GM12878 (cell line): ENCODE measurements at regions not wholly inside any gene's neighbourhood (a gene's known extent, or its start where the extent isn't known, plus 50 kb on each side); places are given as distances from the start of the nearest gene placed in this dataset.

ENCODE experiments used
- BACH1 ChIP-seq: fragments of 450-650 bp; IDR thresholded peaks from 2 replicates; pipeline ENCODE4 v1.6.1; 2017; ENCODE audit warnings: mild to moderate bottlenecking, borderline replicate concordance
- CEBPB ChIP-seq, 2 experiments: fragments of 150-350 bp in 1 of 2; IDR thresholded peaks; 2 replicates each; pipeline ENCODE4 v1.6.1; 2012 to 2014; ENCODE audit warnings: low read depth in 2 of 2, low read length in 2 of 2, borderline replicate concordance in 1 of 2, inconsistent platforms in 1 of 2
- GABPA ChIP-seq: IDR thresholded peaks from 2 replicates; pipeline ENCODE4 v1.6.1; 2014; ENCODE audit warnings: antibody characterized with exemption, low read depth, mild to moderate bottlenecking, inconsistent platforms
- MYC ChIP-seq: IDR thresholded peaks from 2 replicates; pipeline ENCODE4 v1.6.1; 2011; ENCODE audit warnings: mild to moderate bottlenecking, low read length, moderate library complexity, inconsistent platforms; ENCODE audit not compliant: insufficient read depth, insufficient replicate concordance, insufficient read length, severe bottlenecking
- TF ChIP-seq, protein P1 (sequence below), 3 experiments: IDR thresholded peaks in 2 of 3; conservative IDR thresholded peaks in 1 of 3; 2 replicates each; pipeline ENCODE4 v1.5.1; 2011; ENCODE audit warnings: low read depth in 3 of 3, low read length in 3 of 3, mild to moderate bottlenecking in 3 of 3, control low read depth in 2 of 3, moderate library complexity in 2 of 3, inconsistent platforms in 1 of 3, mixed read lengths in 1 of 3; ENCODE audit not compliant: control insufficient read depth in 2 of 3, insufficient read depth in 1 of 3; ENCODE audit errors: extremely low read depth in 1 of 3
- TF ChIP-seq, protein P2 (sequence below): fragments of 450-650 bp; IDR thresholded peaks from 2 replicates; pipeline ENCODE4 v1.6.1; 2016; ENCODE audit warnings: mild to moderate bottlenecking, moderate library complexity, borderline replicate concordance

DNA sequence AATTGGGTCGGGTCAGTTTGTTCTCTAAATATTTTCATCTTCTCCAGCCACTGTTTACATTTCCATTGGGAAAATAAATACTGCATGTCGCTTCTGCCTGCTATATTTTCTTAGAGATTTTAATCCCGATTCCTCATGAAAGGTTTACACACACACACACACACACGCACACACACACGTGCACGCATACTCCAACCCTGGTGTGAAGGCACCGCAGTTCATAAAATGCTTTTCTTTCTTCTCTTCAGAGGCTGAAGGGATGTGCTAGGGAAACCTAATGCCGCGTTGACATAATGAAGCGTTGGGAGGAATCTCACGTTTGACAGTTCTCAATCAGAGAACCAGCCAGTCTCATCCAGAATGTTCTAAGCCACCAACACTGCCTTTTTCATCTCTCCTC, 222.9 kb upstream of the IRX3 start:
- no peak for TF ChIP-seq GABPA
- no peak for TF ChIP-seq MYC
- TF ChIP-seq, protein P1, sequence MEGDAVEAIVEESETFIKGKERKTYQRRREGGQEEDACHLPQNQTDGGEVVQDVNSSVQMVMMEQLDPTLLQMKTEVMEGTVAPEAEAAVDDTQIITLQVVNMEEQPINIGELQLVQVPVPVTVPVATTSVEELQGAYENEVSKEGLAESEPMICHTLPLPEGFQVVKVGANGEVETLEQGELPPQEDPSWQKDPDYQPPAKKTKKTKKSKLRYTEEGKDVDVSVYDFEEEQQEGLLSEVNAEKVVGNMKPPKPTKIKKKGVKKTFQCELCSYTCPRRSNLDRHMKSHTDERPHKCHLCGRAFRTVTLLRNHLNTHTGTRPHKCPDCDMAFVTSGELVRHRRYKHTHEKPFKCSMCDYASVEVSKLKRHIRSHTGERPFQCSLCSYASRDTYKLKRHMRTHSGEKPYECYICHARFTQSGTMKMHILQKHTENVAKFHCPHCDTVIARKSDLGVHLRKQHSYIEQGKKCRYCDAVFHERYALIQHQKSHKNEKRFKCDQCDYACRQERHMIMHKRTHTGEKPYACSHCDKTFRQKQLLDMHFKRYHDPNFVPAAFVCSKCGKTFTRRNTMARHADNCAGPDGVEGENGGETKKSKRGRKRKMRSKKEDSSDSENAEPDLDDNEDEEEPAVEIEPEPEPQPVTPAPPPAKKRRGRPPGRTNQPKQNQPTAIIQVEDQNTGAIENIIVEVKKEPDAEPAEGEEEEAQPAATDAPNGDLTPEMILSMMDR (IDR thresholded peaks at IDR 0.05 in 2 of 3, conservative IDR thresholded peaks at IDR 0.05 in 1 of 3; ENCODE audit: control insufficient read depth in 2 of 3, extremely low read depth in 1 of 3, insufficient read depth in 1 of 3, low read depth in 3 of 3, low read length in 3 of 3): no peak
- TF ChIP-seq CEBPB (IDR thresholded peaks at IDR 0.05; ENCODE audit: borderline replicate concordance in 1 of 2, low read depth in 2 of 2, low read length in 2 of 2): no peak
- no peak for TF ChIP-seq BACH1
- TF ChIP-seq, protein P2, sequence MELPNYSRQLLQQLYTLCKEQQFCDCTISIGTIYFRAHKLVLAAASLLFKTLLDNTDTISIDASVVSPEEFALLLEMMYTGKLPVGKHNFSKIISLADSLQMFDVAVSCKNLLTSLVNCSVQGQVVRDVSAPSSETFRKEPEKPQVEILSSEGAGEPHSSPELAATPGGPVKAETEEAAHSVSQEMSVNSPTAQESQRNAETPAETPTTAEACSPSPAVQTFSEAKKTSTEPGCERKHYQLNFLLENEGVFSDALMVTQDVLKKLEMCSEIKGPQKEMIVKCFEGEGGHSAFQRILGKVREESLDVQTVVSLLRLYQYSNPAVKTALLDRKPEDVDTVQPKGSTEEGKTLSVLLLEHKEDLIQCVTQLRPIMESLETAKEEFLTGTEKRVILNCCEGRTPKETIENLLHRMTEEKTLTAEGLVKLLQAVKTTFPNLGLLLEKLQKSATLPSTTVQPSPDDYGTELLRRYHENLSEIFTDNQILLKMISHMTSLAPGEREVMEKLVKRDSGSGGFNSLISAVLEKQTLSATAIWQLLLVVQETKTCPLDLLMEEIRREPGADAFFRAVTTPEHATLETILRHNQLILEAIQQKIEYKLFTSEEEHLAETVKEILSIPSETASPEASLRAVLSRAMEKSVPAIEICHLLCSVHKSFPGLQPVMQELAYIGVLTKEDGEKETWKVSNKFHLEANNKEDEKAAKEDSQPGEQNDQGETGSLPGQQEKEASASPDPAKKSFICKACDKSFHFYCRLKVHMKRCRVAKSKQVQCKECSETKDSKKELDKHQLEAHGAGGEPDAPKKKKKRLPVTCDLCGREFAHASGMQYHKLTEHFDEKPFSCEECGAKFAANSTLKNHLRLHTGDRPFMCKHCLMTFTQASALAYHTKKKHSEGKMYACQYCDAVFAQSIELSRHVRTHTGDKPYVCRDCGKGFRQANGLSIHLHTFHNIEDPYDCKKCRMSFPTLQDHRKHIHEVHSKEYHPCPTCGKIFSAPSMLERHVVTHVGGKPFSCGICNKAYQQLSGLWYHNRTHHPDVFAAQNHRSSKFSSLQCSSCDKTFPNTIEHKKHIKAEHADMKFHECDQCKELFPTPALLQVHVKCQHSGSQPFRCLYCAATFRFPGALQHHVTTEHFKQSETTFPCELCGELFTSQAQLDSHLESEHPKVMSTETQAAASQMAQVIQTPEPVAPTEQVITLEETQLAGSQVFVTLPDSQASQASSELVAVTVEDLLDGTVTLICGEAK: no peak
